ENCODE measurements at regions not wholly inside any gene's neighbourhood (a gene's known extent, or its start where the extent isn't known, plus 50 kb on each side); places are given as distances from the start of the nearest gene placed in this dataset.

DNA sequence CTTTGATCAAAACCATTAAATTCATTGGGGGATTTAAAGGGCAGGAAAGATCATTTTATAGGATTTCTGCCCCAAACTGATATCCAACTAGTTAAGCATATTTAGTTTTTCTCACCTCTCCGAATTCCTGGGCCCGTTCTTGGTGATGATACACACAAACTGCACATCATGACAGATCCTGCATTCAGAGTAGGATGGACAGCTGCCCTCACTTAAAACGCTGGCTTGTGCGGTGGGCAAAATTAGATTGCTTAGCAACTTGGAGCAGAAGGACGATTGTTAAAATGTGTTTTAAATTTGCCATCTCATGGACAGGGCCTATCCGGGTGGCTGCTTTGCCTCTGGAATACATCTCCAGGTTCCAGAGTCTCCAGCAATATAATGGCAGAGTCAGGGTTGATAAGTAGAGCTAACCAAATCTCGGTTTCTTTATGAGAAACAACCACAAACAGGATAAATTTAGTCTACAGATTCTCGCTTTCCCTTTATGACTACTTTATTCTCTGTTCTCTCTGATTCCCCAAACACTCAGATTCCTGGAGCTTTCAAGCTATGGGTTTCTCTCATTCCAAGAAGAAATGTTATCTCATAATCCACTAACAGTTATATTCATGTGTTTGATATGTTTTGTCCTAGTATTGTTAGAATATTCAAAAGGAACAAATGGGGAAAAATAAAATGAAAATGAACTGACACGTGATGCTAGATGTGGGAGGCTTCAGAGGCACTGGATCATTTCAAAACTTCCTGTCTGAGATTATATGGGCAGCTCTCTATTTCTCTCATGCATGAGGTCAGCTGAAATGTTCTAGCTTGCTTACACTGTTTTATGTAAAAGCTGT lies 1014.1 kb upstream of the SEMA6D start:
- Mint-ChIP-seq H3K4me1 (no peaks in the 10 kb centered on the region), H3K36me3 (ENCODE audit: low read depth) (no peaks in the 10 kb centered on the region), H3K4me3 (no peak overlapping the region), H3K9me3 (peaks cover 7% of the 10 kb centered on the region), H3K27ac (no peak overlapping the region), H3K27me3 (ENCODE audit: insufficient read depth) (no peaks in the 10 kb centered on the region)
- Histone ChIP-seq H3K27ac (ENCODE audit: low read depth, low read length) (no peak overlapping the region), H3K4me1 (ENCODE audit: control insufficient read depth, insufficient read depth, low read length) (no peaks in the 10 kb centered on the region), H3K4me3 (ENCODE audit: low read length) (no peak overlapping the region), H3K27me3 (ENCODE audit: control insufficient read depth, insufficient read depth, low read length, poor library complexity, severe bottlenecking) (no peaks in the 10 kb centered on the region), H3K9me3 (ENCODE audit: control insufficient read depth, low read length) (peaks cover 12% of the 10 kb centered on the region), H3K36me3 (ENCODE audit: control insufficient read depth, insufficient read depth, low read length) (no peaks in the 10 kb centered on the region), H3K9ac (ENCODE audit: extremely low read depth, low read length, poor library complexity, severe bottlenecking) (no peak overlapping the region)
- TF ChIP-seq, protein P1, sequence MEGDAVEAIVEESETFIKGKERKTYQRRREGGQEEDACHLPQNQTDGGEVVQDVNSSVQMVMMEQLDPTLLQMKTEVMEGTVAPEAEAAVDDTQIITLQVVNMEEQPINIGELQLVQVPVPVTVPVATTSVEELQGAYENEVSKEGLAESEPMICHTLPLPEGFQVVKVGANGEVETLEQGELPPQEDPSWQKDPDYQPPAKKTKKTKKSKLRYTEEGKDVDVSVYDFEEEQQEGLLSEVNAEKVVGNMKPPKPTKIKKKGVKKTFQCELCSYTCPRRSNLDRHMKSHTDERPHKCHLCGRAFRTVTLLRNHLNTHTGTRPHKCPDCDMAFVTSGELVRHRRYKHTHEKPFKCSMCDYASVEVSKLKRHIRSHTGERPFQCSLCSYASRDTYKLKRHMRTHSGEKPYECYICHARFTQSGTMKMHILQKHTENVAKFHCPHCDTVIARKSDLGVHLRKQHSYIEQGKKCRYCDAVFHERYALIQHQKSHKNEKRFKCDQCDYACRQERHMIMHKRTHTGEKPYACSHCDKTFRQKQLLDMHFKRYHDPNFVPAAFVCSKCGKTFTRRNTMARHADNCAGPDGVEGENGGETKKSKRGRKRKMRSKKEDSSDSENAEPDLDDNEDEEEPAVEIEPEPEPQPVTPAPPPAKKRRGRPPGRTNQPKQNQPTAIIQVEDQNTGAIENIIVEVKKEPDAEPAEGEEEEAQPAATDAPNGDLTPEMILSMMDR (conservative IDR thresholded peaks at IDR 0.05), result no peak
- WGBS, 2 experiments (ENCODE audit: insufficient coverage in 1 of 2, insufficient read length in 1 of 2), result 92 to 94% methylated on average over 5 to 9 of the region's 9 CpGs
- DNase-seq, result no peak

DNA sequence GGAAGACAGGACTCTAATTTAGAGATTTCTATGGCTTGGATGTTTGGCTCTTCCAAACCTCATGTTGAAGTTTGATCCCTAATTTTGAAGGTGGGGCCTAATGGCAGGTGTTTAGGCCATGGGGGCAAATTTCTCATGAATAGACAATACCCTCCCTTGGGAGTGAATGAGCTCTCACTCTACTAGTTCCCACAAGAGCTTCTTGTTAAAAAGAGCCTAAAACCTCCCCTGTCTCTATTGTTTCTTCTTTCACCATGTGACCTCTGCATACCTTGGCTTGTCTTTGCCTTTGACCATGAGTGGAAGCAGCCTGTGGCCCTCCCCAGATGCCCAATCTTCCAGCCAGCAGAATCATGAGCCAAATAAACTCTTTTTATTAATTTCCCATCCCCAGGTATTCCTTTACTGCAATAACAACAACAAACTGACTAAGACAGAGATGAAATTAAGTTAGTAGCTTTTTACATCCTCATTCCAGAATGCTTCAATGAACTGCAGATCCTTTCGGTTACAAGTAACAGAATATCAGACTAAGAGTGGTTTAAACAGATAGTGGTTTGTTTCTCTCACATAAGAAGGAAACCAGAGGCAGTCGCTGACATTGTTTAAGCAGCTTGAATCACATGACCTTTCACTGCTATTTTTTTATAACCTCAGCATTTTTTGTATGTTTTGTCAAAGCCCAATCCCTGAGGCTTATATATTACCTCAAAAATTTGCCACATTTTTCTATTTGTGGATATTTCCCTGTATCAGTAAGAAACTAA lies 1013.3 kb upstream of the SEMA6D start:
- Histone ChIP-seq H3K4me1 (ENCODE audit: control insufficient read depth, insufficient read depth, low read length) (no peaks in the 10 kb centered on the region), H3K27me3 (ENCODE audit: control insufficient read depth, insufficient read depth, low read length, poor library complexity, severe bottlenecking) (no peaks in the 10 kb centered on the region), H3K27ac (ENCODE audit: low read depth, low read length) (no peak overlapping the region), H3K36me3 (ENCODE audit: control insufficient read depth, insufficient read depth, low read length) (no peaks in the 10 kb centered on the region), H3K9ac (ENCODE audit: extremely low read depth, low read length, poor library complexity, severe bottlenecking) (no peak overlapping the region), H3K9me3 (ENCODE audit: control insufficient read depth, low read length) (peaks cover 12% of the 10 kb centered on the region), H3K4me3 (ENCODE audit: low read length) (no peak overlapping the region)
- Mint-ChIP-seq H3K27me3 (ENCODE audit: insufficient read depth) (no peaks in the 10 kb centered on the region), H3K27ac (no peak overlapping the region), H3K36me3 (ENCODE audit: low read depth) (no peaks in the 10 kb centered on the region), H3K4me1 (no peaks in the 10 kb centered on the region), H3K4me3 (no peak overlapping the region), H3K9me3 (peaks cover 7% of the 10 kb centered on the region)
- TF ChIP-seq, protein P1 (conservative IDR thresholded peaks at IDR 0.05), result no peak
- 93 to 100% methylated on average over 2 of the region's 2 CpGs for WGBS, 2 experiments (ENCODE audit: insufficient coverage in 1 of 2, insufficient read length in 1 of 2)
- DNase-seq, result no peak

DNA sequence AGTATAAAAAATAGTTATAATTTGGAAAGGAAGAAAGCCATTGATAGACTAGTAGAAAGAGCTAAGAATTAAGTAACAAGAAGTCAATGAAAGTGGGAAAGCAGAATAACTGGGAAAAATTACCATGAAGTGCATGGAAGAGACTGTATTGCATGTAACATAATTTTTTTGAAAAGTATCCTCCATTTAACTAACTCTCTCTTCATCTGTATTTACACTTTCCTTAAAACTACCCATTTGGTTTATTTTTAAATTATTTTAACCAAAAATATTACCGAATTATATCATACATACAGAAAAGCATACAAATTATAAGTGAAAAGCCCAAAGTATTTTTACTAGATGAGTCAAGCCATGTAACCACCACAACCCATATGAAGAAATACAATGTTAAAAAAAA lies 1009.9 kb upstream of the SEMA6D start:
- H3K27ac ChIP-seq (ENCODE audit: low read depth, low read length), result no peak overlapping the region
- H3K4me3 ChIP-seq (ENCODE audit: low read length), result no peak overlapping the region

More for the DNA sequence above, 1009.9 kb upstream of the SEMA6D start:
- Mint-ChIP-seq H3K27ac (no peak overlapping the region), H3K4me1 (no peaks in the 10 kb centered on the region), H3K9me3 (peaks cover 7% of the 10 kb centered on the region), H3K4me3 (no peak overlapping the region), H3K27me3 (ENCODE audit: insufficient read depth) (no peaks in the 10 kb centered on the region), H3K36me3 (ENCODE audit: low read depth) (no peaks in the 10 kb centered on the region)
- Histone ChIP-seq H3K36me3 (ENCODE audit: control insufficient read depth, insufficient read depth, low read length) (no peaks in the 10 kb centered on the region), H3K9me3 (ENCODE audit: control insufficient read depth, low read length) (peaks cover 12% of the 10 kb centered on the region), H3K27me3 (ENCODE audit: control insufficient read depth, insufficient read depth, low read length, poor library complexity, severe bottlenecking) (no peaks in the 10 kb centered on the region), H3K9ac (ENCODE audit: extremely low read depth, low read length, poor library complexity, severe bottlenecking) (no peak overlapping the region), H3K4me1 (ENCODE audit: control insufficient read depth, insufficient read depth, low read length) (no peaks in the 10 kb centered on the region)
- no peak for DNase-seq
- WGBS, 2 experiments (ENCODE audit: insufficient coverage in 1 of 2, insufficient read length in 1 of 2), result 100% methylated on average over 1 of the region's 1 CpG; no CpG with 5 or more reads in 1 of the 2 experiments
- TF ChIP-seq, protein P1 (conservative IDR thresholded peaks at IDR 0.05), result no peak
